ENCODE measurements at regions not wholly inside any gene's neighbourhood (a gene's known extent, or its start where the extent isn't known, plus 50 kb on each side); places are given as distances from the start of the nearest gene placed in this dataset.
A peak's percentile ranks its signal among the peaks of the same experiment; 100 is the strongest.

GRCh38 chr3:72298201-72299152, 513.5 kb upstream of the PROK2 start:
- H3K4me1 ChIP-seq: peaks cover 3 to 32% (median 3%) of the 10 kb centered on the region in 3 donors
- ATAC-seq: peak; percentile 51
- WGBS, 2 donors (ENCODE audit: low coverage in 1 of 2): 0 to 39% methylated on average over 1 to 8 of the region's 8 CpGs
- H3K27ac ChIP-seq: peak overlapping the region; percentile 0 to 67 (median 64)
- H3K27me3 ChIP-seq: no peaks in the 10 kb centered on the region
- H3K36me3 ChIP-seq: no peaks in the 10 kb centered on the region
- no peaks in the 10 kb centered on the region for H3K9me3 ChIP-seq
- no peak overlapping the region for H3K4me3 ChIP-seq
- TF ChIP-seq POLR2A (IDR thresholded peaks at IDR 0.05): no peak
- peak; percentile 38 for TF ChIP-seq POLR2AphosphoS5 (IDR thresholded peaks at IDR 0.05)
- peak in 1 of 4 experiments; percentile 23 for TF ChIP-seq CTCF (IDR thresholded peaks at IDR 0.05)

- H3K4me1 ChIP-seq: peaks cover 3 to 32% (median 3%) of the 10 kb centered on the region in 3 donors
- TF ChIP-seq EP300 (IDR thresholded peaks at IDR 0.05) (no peak), POLR2A (IDR thresholded peaks at IDR 0.05) (no peak), CTCF (IDR thresholded peaks at IDR 0.05) (no peak), POLR2AphosphoS5 (IDR thresholded peaks at IDR 0.05) (no peak)
- H3K4me3 ChIP-seq: no peak overlapping the region
- peak overlapping the region in 3 of 4 donors; percentile 64 to 67 (median 65) for H3K27ac ChIP-seq
- no peaks in the 10 kb centered on the region for H3K36me3 ChIP-seq
- no peaks in the 10 kb centered on the region for H3K27me3 ChIP-seq
- H3K9me3 ChIP-seq: no peaks in the 10 kb centered on the region
- WGBS, 2 donors (ENCODE audit: low coverage in 1 of 2): 60 to 100% methylated on average over 1 of the region's 1 CpG
- no peak for ATAC-seq
Measured at GRCh38 chr3:72297481-72297880, 512.5 kb upstream of the PROK2 start.

GRCh38 chr3:72296477-72297111, 511.6 kb upstream of the PROK2 start:
- H3K27ac ChIP-seq: peak overlapping the region in 3 of 4 donors; percentile 41 to 67 (median 65)
- no peaks in the 10 kb centered on the region for H3K27me3 ChIP-seq
- WGBS, 2 donors (ENCODE audit: low coverage in 1 of 2): 67 to 79% methylated on average over 5 to 7 of the region's 8 CpGs
- ATAC-seq: no peak
- H3K9me3 ChIP-seq: no peaks in the 10 kb centered on the region
- no peak overlapping the region for H3K4me3 ChIP-seq
- no peaks in the 10 kb centered on the region for H3K36me3 ChIP-seq
- peaks cover 3 to 32% (median 3%) of the 10 kb centered on the region in 3 donors for H3K4me1 ChIP-seq
- TF ChIP-seq CTCF (IDR thresholded peaks at IDR 0.05) (no peak), POLR2AphosphoS5 (IDR thresholded peaks at IDR 0.05) (peak; percentile 64)

- Histone ChIP-seq H3K4me1 (peaks cover 3 to 32% (median 3%) of the 10 kb centered on the region in 3 donors), H3K27ac (peak overlapping the region in 3 of 4 donors; percentile 41 to 67 (median 64)), H3K4me3 (no peak overlapping the region), H3K9me3 (no peaks in the 10 kb centered on the region), H3K27me3 (no peaks in the 10 kb centered on the region), H3K36me3 (no peaks in the 10 kb centered on the region)
- TF ChIP-seq EP300 (IDR thresholded peaks at IDR 0.05): no peak
- no peak for TF ChIP-seq CTCF (IDR thresholded peaks at IDR 0.05)
- TF ChIP-seq POLR2A (IDR thresholded peaks at IDR 0.05): no peak
- no peak for TF ChIP-seq POLR2AphosphoS5 (IDR thresholded peaks at IDR 0.05)
- 85 to 91% methylated on average over 2 to 5 of the region's 7 CpGs for WGBS, 2 donors (ENCODE audit: low coverage in 1 of 2)
- no peak for ATAC-seq
Measured at GRCh38 chr3:72295962-72296450, 511.1 kb upstream of the PROK2 start.

Measured in gastroesophageal sphincter (tissue), 4 donors.